Neutrophil (primary cell): ENCODE measurements at regions not wholly inside any gene's neighbourhood (a gene's known extent, or its start where the extent isn't known, plus 50 kb on each side); places are given as distances from the start of the nearest gene placed in this dataset.
"Not testable (repeated sequence)": the region's sequence is repeated elsewhere in the genome, so short reads cannot be mapped to it uniquely, and the experiment has no call there.

Source experiments
- H3K27ac ChIP-seq: fragments of 200-600 bp; sonication (generic); 2 replicates; pipeline ENCODE4 v1.5.1; 2016; ENCODE audit warnings: mild to moderate bottlenecking, moderate library complexity
- H3K27me3 ChIP-seq: fragments of 200-600 bp; sonication (generic); 2 replicates; pipeline ENCODE4 v1.6.0; 2016; ENCODE audit warnings: mild to moderate bottlenecking
- H3K36me3 ChIP-seq: fragments of 200-600 bp; sonication (generic); 2 replicates; pipeline ENCODE4 v1.5.1; 2017
- H3K4me1 ChIP-seq, 2 experiments: fragments of 200-600 bp in 1 of 2; sonication (generic) in 1 of 2; 1 replicate in 1 of 2; 2 replicates in 1 of 2; pipeline versions ENCODE4 v1.5.1 to v1.6.1; 2013 to 2016; ENCODE audit warnings: low read depth in 1 of 2, low read length in 1 of 2, mild to moderate bottlenecking in 1 of 2, moderate library complexity in 1 of 2; ENCODE audit not compliant: control insufficient read depth in 1 of 2, insufficient read depth in 1 of 2
- H3K4me3 ChIP-seq, 2 experiments: fragments of 200-600 bp in 1 of 2; sonication (generic) in 1 of 2; 1 replicate in 1 of 2; 2 replicates in 1 of 2; pipeline ENCODE4 v1.5.1; 2013 to 2016; ENCODE audit warnings: low read depth in 1 of 2, low read length in 1 of 2, mild to moderate bottlenecking in 1 of 2, moderate library complexity in 1 of 2
- H3K9me3 ChIP-seq: fragments of 200-600 bp; sonication (generic); 2 replicates; pipeline ENCODE4 v1.5.1; 2016
- TF ChIP-seq, protein P1 (sequence below): fragments of 200-600 bp; sonication (generic); IDR thresholded peaks from 2 replicates; pipeline ENCODE4 v1.5.1; 2016; ENCODE audit warnings: antibody characterized with exemption

DNA sequence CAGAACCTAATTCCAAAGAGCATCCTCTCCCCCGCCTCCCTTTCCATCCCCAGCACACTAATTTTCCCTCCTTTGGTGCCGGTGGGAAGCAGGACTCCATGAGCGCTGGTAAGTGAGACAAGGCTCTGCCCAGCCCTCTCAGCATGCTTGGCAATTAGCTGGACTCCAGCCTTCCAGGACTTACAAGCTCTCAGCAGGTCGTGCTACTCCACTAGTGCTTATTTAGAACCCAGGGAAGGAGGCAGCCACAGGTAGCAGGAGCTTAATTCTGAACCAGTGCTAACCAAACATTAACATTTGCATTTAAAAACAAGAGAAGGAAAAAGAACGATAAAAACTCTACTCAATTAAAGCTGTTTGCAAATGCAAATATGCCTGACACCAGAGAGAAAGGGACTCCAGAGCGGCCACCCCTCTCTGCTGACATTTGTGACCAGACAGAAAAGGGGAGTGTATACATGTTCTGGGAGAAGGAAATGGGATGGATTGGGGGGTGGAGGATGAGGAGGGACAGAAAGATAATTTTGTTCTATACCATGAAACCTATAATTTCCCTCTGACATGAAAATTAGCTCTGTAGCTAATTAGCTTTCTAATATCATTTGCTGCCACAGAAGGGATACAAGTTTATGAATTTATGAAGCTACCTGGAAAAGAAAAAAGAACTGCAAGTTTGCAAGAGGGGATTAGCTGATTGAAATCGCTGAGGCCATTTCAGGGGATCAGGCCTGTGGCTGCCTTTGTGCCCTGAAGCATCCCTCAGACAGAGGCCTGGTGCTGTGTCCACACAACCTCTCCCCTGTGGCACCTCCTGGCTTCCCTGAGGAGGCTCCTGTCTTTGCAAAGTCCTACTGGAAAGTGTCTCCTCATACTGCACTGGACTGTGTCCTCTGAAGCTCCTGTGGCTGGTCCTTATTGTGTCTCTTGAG, 266.3 kb downstream of the SEC61B start:
- Histone ChIP-seq H3K27ac (no peak overlapping the region), H3K4me3 (no peak overlapping the region), H3K9me3 (no peaks in the 10 kb centered on the region), H3K27me3 (no peaks in the 10 kb centered on the region), H3K4me1 (no peaks in the 10 kb centered on the region), H3K36me3 (no peaks in the 10 kb centered on the region)
- TF ChIP-seq, protein P1, sequence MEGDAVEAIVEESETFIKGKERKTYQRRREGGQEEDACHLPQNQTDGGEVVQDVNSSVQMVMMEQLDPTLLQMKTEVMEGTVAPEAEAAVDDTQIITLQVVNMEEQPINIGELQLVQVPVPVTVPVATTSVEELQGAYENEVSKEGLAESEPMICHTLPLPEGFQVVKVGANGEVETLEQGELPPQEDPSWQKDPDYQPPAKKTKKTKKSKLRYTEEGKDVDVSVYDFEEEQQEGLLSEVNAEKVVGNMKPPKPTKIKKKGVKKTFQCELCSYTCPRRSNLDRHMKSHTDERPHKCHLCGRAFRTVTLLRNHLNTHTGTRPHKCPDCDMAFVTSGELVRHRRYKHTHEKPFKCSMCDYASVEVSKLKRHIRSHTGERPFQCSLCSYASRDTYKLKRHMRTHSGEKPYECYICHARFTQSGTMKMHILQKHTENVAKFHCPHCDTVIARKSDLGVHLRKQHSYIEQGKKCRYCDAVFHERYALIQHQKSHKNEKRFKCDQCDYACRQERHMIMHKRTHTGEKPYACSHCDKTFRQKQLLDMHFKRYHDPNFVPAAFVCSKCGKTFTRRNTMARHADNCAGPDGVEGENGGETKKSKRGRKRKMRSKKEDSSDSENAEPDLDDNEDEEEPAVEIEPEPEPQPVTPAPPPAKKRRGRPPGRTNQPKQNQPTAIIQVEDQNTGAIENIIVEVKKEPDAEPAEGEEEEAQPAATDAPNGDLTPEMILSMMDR: no peak

DNA sequence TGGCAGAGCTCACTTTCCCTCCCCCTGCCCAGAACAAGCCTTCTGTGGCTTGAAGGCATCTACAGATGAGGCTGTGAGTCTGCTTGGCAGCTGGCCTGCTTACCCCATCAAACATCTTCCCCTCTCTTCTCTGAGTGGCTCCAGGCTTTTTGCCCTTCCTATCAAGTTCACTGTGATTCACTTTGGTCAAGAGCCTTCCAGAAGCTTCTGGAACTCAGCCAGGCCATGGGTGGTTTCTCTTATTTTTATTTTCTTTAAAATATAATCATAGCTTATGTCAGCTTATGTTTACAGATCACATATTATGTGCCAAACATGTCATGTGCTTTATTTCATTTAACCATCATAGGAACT, 267.0 kb downstream of the SEC61B start:
- Histone ChIP-seq H3K4me3 (no peak overlapping the region), H3K27me3 (no peaks in the 10 kb centered on the region), H3K36me3 (no peaks in the 10 kb centered on the region), H3K27ac (no peak overlapping the region), H3K9me3 (no peaks in the 10 kb centered on the region), H3K4me1 (no peaks in the 10 kb centered on the region)
- TF ChIP-seq, protein P1: no peak

- Histone ChIP-seq H3K4me3 (no peak overlapping the region), H3K36me3 (no peaks in the 10 kb centered on the region), H3K4me1 (no peaks in the 10 kb centered on the region), H3K9me3 (no peaks in the 10 kb centered on the region), H3K27me3 (no peaks in the 10 kb centered on the region), H3K27ac (no peak overlapping the region)
- TF ChIP-seq, protein P1: no peak
These were observed 268.6 kb downstream of the SEC61B start for GRCh38 chr9:99490729-99491128.

GRCh38 chr9:99491408-99492158, 269.5 kb downstream of the SEC61B start:
- no peaks in the 10 kb centered on the region for H3K36me3 ChIP-seq
- no peak overlapping the region for H3K27ac ChIP-seq
- TF ChIP-seq, protein P1: no peak
- no peak overlapping the region for H3K4me3 ChIP-seq
- H3K9me3 ChIP-seq: no peaks in the 10 kb centered on the region
- H3K27me3 ChIP-seq: no peaks in the 10 kb centered on the region
- no peaks in the 10 kb centered on the region for H3K4me1 ChIP-seq

GRCh38 chr9:99497641-99498040, 275.6 kb downstream of the SEC61B start:
- no peak overlapping the region for H3K27ac ChIP-seq
- H3K4me1 ChIP-seq: no peaks in the 10 kb centered on the region
- H3K4me3 ChIP-seq: no peak overlapping the region
- no peaks in the 10 kb centered on the region for H3K36me3 ChIP-seq
- no peaks in the 10 kb centered on the region for H3K27me3 ChIP-seq
- H3K9me3 ChIP-seq: no peaks in the 10 kb centered on the region
- TF ChIP-seq, protein P1: no peak

GRCh38 chr9:99498979-99499378, 276.9 kb downstream of the SEC61B start:
- not testable (repeated sequence) for H3K36me3 ChIP-seq, H3K9me3 ChIP-seq, H3K4me1 ChIP-seq, H3K27me3 ChIP-seq, H3K27ac ChIP-seq, H3K4me3 ChIP-seq
